ENCODE measurements at regions not wholly inside any gene's neighbourhood (a gene's known extent, or its start where the extent isn't known, plus 50 kb on each side); places are given as distances from the start of the nearest gene placed in this dataset.

DNA sequence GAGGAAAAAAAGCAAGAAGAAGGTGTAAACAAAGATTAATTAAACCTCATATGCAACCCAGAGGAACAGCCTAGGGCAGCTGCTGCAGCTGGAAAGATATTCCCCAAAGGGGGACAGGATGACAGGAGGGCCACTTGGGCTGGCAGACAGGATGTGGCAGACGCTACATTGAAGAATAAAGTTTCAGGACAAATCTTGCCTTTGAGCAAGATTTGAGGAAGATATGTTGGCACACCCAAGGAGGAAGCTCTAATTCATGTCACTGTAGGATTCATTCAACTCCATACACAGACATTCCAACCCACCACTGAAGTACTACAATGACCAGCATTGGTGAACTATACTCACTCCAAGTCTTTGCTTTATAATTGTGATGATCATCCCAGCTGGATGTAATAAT, 504.0 kb downstream of the SHQ1 start:
- FAIRE-seq = no peak
- H3K36me3 ChIP-seq = no peaks in the 10 kb centered on the region
- TF ChIP-seq, protein P1, sequence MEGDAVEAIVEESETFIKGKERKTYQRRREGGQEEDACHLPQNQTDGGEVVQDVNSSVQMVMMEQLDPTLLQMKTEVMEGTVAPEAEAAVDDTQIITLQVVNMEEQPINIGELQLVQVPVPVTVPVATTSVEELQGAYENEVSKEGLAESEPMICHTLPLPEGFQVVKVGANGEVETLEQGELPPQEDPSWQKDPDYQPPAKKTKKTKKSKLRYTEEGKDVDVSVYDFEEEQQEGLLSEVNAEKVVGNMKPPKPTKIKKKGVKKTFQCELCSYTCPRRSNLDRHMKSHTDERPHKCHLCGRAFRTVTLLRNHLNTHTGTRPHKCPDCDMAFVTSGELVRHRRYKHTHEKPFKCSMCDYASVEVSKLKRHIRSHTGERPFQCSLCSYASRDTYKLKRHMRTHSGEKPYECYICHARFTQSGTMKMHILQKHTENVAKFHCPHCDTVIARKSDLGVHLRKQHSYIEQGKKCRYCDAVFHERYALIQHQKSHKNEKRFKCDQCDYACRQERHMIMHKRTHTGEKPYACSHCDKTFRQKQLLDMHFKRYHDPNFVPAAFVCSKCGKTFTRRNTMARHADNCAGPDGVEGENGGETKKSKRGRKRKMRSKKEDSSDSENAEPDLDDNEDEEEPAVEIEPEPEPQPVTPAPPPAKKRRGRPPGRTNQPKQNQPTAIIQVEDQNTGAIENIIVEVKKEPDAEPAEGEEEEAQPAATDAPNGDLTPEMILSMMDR (IDR thresholded peaks at IDR 0.05) = no peak
- no peak for ATAC-seq
- 84 to 92% methylated on average over 1 of the region's 1 CpG for WGBS, 2 donors
- H3K27me3 ChIP-seq = no peaks in the 10 kb centered on the region
- H3K4me1 ChIP-seq = no peaks in the 10 kb centered on the region
- H3K9me3 ChIP-seq = no peaks in the 10 kb centered on the region
- no peak overlapping the region for H3K27ac ChIP-seq
- no peak for DNase-seq
- H3K4me3 ChIP-seq = no peak overlapping the region
- intact Hi-C loops (cut with DNase I) = no loop called here

DNA sequence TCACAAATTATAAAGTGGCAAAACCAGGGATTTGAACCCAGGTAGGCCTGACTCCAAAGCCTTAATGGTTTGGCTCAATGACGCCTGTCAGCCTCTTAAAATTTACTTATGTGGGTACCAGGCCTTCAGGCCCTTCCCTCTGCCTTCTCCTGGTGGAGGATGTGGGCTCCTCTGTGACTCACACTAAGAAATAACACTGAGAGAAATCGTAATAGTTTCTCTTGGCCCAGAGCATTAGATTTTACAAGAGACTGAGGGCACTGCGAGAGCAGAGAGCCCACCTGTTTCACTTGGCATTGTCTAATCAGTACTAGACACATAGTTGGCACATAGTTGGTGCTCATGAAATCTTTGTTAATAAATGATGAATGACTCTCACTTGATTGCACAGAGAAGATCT, 505.2 kb downstream of the SHQ1 start:
- TF ChIP-seq, protein P1 (IDR thresholded peaks at IDR 0.05) = no peak
- Histone ChIP-seq H3K9me3 (no peaks in the 10 kb centered on the region), H3K4me3 (no peak overlapping the region), H3K27me3 (no peaks in the 10 kb centered on the region), H3K27ac (no peak overlapping the region), H3K4me1 (no peaks in the 10 kb centered on the region), H3K36me3 (no peaks in the 10 kb centered on the region)
- intact Hi-C loops (cut with DNase I) = no loop called here
- DNase-seq = no peak
- 42 to 58% methylated on average over 3 of the region's 3 CpGs for WGBS, 2 donors
- ATAC-seq = no peak
- FAIRE-seq = no peak

DNA sequence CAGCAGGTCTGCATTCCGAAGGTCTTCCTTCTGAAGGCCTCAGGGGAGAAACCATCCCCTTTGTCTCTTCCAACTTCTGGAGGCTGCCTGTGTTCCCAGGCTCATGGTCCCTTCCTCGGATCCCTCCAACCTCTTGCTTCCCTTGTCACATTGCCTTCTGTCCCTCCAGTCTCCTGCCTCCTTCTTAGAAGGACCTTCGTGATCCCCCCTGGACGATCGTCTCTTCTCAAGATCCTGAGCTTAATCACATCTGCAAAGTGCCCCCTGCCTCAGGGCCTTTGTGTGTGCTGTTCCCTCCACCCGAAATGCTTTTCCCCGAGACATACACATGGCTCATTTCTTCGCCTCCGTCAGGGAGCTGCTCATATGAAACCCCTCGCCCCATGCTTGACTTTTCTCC, 505.8 kb downstream of the SHQ1 start:
- H3K4me1 ChIP-seq = no peaks in the 10 kb centered on the region
- no peaks in the 10 kb centered on the region for H3K27me3 ChIP-seq
- intact Hi-C loops (cut with DNase I) = no loop called here
- no peak overlapping the region for H3K4me3 ChIP-seq
- FAIRE-seq = no peak
- TF ChIP-seq, protein P1 (IDR thresholded peaks at IDR 0.05) = no peak
- H3K27ac ChIP-seq = no peak overlapping the region
- 91 to 95% methylated on average over 10 of the region's 10 CpGs for WGBS, 2 donors
- ATAC-seq = no peak
- no peak for DNase-seq
- H3K9me3 ChIP-seq = no peaks in the 10 kb centered on the region
- H3K36me3 ChIP-seq = no peaks in the 10 kb centered on the region

DNA sequence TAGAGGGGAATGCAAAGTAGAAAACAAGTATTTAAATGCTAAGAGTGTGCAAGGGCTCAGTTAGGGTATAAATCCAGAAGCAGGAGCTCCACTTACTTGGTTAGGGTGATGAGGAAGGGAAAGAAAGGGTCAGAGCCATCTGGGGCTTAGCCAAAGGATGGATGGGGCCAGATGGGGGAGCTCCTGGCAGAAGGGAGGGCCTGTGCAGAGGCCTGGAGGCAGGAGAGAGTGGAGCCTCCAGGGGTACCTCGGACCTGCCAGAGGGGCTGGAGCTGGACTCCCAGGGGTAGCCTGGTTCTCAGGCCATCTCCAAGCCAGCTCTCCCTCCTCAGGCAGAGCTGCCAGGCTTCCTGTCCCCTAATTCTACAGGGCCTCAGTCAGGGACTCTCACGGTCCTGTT, 506.3 kb downstream of the SHQ1 start:
- H3K4me3 ChIP-seq = no peak overlapping the region
- intact Hi-C loops (cut with DNase I) = no loop called here
- DNase-seq (no peak), FAIRE-seq (no peak), ATAC-seq (no peak)
- no peaks in the 10 kb centered on the region for H3K9me3 ChIP-seq
- no peaks in the 10 kb centered on the region for H3K4me1 ChIP-seq
- 70 to 86% methylated on average over 2 of the region's 2 CpGs for WGBS, 2 donors
- no peaks in the 10 kb centered on the region for H3K27me3 ChIP-seq
- H3K27ac ChIP-seq = no peak overlapping the region
- TF ChIP-seq, protein P1 (IDR thresholded peaks at IDR 0.05) = no peak
- no peaks in the 10 kb centered on the region for H3K36me3 ChIP-seq

DNA sequence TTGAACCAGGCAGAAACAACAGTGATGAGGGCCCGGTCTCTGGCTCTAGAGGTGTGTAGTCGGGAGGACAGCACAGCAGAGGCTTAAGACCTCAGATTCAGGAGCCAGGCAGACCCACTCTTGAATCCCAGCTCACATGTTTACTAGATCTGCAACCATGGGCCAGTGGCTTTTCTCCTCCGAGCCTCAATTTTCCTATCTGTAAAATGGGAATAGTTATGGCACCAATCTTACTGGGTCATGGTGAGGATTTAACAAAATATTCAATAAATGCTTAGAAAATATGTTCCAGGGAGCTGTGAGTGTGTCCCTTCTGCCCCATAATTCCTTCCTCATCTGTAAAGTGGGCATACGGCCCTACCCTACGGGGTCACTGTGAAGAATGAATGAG, 506.9 kb downstream of the SHQ1 start:
- H3K27ac ChIP-seq = no peak overlapping the region
- H3K4me3 ChIP-seq = no peak overlapping the region
- TF ChIP-seq, protein P1 (IDR thresholded peaks at IDR 0.05) = no peak
- no peaks in the 10 kb centered on the region for H3K9me3 ChIP-seq
- ATAC-seq (no peak), FAIRE-seq (no peak), DNase-seq (no peak)
- WGBS, 2 donors = 97 to 99% methylated on average over 5 of the region's 5 CpGs
- intact Hi-C loops (cut with DNase I) = no loop called here
- H3K36me3 ChIP-seq = no peaks in the 10 kb centered on the region
- no peaks in the 10 kb centered on the region for H3K27me3 ChIP-seq
- H3K4me1 ChIP-seq = no peaks in the 10 kb centered on the region
